Activated T-helper 1 cell treated with anti-CD3 and anti-CD28 coated beads, Interleukin-2, amount 50 U/mL, for 16 hours (primary cell): ENCODE measurements at regions not wholly inside any gene's neighbourhood (a gene's known extent, or its start where the extent isn't known, plus 50 kb on each side); places are given as distances from the start of the nearest gene placed in this dataset.
"Not testable (repeated sequence)": the region's sequence is repeated elsewhere in the genome, so short reads cannot be mapped to it uniquely, and the experiment has no call there.

Source experiments
- DNase-seq, 2 donors: peaks; one replicate each; pipeline ENCODE4 v3.0.0-alpha.2; 2020; ENCODE audit warnings: low read depth in 1 of 2, low spot score in 1 of 2

DNA sequence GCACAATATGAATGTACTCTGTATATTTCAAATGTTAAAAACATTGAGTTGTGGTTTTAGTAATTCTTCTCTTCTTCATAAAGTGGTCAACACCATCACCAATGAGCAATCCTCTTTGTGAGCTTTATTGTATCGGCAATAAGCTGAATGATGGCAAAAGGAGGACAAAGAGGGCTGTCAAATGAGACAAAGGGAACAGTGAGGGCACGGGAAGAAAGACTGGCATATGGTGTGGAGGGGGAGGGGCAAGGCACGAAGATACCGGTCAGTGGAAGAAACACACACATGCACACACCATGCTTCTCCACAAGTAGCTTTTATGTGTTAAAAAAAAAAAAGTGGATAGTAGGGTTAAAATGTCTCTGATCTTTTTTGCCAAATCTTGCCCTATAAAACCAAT, 506.8 kb upstream of the CITED2 start:
- DNase-seq, result no peak

- DNase-seq, result no peak
Observed at GRCh38 chr6:139879823-139880356, 505.4 kb upstream of the CITED2 start.

GRCh38 chr6:139879241-139879640, 504.8 kb upstream of the CITED2 start:
- not testable (repeated sequence) for DNase-seq

- DNase-seq, result no peak
Observed at GRCh38 chr6:139877828-139878405, 503.5 kb upstream of the CITED2 start.

GRCh38 chr6:139872665-139873064, 498.2 kb upstream of the CITED2 start:
- no peak for DNase-seq

- DNase-seq, result no peak
Observed at GRCh38 chr6:139871803-139872510, 497.5 kb upstream of the CITED2 start.

- no peak for DNase-seq
Observed at GRCh38 chr6:139871165-139871710, 496.8 kb upstream of the CITED2 start.

DNA sequence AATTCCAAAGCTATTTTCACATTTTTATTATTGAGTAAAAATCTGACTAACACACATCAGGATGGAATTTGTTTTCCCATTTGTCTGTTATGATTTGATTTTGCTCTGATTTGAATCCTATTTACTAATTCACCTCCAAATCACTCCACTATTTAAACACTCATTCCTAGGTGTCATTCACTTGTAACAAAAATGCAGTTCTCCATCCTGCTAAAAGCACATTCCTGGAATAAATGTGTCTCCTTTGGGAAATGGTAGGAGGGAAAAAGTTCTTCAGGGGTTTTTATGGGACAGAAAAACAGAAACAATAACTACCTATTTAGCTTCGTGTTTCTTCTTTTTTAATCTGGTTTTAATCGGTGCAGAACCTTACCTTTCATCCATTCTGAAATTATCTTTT, 494.1 kb upstream of the CITED2 start:
- DNase-seq, result no peak

DNA sequence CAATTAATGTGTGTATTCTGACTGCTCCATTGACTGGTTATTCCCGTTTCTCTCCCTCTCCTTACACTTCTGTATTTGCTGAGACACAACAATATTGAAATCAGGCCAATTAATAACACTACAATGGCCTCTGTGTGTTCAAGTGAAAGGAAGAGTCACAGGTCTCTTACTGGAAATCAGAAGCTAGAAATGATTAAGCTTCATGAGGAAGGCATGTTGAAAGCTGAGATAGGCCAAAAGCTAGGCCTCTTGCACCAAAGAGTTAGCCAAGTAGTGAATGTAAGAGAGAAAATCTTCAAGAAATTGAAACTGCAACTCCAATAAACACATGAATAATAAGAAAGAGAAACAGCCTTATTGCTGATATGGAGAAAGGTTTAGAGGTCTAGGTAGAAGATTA, 489.5 kb upstream of the CITED2 start:
- no peak for DNase-seq

DNA sequence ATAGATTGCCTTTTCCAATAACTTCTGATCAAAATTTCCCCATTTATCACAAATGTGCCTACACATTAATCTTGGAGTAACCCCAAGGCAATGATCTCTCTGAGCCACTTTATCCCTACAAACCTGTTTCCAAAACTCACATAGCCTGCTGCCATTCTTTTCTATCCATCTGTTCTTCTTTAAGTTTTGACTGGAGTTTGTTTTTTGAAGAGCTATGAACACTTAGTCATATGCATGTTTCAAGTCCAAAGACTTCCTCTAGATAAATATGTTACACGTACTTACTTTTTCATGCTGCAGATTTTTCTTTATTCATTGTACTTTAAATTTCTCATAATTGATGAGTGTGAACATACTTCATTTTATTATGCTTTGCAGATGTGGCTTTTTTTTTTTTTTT, 488.9 kb upstream of the CITED2 start:
- no peak for DNase-seq

DNA sequence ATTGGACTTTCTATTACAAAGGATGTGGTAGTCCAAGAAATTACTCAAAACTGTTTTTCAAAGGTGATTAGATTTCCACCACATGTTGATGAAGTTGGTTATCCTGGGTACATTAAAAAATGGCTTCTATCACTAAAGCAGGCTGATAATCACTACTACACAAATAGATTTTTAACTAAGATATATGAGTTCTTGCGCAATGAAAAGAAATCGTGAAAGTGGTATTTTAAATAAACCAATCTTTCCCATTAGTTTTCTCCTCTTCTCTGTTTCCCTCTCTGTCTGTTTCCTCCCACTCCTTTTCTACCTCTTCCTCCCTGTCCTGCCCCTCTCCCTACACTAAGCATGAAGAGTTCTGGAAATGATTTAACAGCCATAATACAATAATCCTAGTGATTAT, 487.9 kb upstream of the CITED2 start:
- DNase-seq, result no peak

GRCh38 chr6:139860203-139860602, 485.8 kb upstream of the CITED2 start:
- DNase-seq, result no peak

GRCh38 chr6:139858429-139858828, 484.0 kb upstream of the CITED2 start:
- DNase-seq, result no peak

- no peak for DNase-seq
Observed at GRCh38 chr6:139857143-139857542, 482.7 kb upstream of the CITED2 start.

- DNase-seq, result no peak
Observed at GRCh38 chr6:139856562-139856961, 482.1 kb upstream of the CITED2 start.

- no peak for DNase-seq
Observed at GRCh38 chr6:139855671-139856311, 481.3 kb upstream of the CITED2 start.

GRCh38 chr6:139853302-139853992, 479.0 kb upstream of the CITED2 start:
- no peak for DNase-seq

DNA sequence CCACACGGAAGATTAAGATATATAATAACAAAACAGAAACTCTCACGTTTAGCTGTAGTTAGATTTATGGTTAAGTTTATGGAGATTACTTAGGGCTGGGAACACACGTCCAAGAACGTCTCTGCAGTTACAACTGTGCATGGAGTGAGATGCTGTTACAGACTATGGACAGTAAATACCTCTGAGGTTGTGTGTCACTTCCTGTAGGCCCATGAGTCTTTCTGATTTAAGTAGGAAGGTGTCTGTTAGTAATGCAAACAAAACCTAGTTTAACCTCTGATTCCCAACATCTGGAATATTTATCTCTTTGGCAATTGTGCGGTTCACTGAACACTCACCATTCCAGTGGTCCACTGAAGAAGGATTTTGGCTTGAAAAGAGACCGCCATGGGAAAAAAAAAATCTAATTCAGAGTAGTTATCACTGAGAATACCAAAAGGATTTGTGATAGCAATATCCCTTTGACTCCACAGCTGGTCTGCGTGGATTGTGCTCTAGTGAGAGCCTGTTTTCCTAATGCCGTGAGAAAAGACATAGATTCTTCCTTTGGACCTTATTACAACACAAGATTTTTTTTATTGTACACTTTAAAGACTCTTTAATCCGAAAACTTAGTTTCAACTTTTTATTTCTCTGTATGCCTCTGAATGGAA, 478.2 kb upstream of the CITED2 start:
- DNase-seq, result no peak

GRCh38 chr6:139852067-139852466, 477.6 kb upstream of the CITED2 start:
- DNase-seq, result no peak

GRCh38 chr6:139851206-139851605, 476.8 kb upstream of the CITED2 start:
- no peak for DNase-seq

- no peak for DNase-seq
Observed at GRCh38 chr6:139850512-139850911, 476.1 kb upstream of the CITED2 start.
